OCI-LY1 (cell line): ENCODE measurements at regions not wholly inside any gene's neighbourhood (a gene's known extent, or its start where the extent isn't known, plus 50 kb on each side); places are given as distances from the start of the nearest gene placed in this dataset.

Source experiments
- CTCF ChIP-seq: fragments of 200-600 bp; sonication (generic), shearing (Covaris generic); IDR thresholded peaks from 2 replicates; pipeline ENCODE4 v1.5.1; 2017; ENCODE audit warnings: mild to moderate bottlenecking, antibody characterized with exemption, low read length, moderate library complexity, mixed read lengths
- EZH2 ChIP-seq: fragments of 200-600 bp; sonication (generic), shearing (Covaris generic); IDR thresholded peaks from 2 replicates; pipeline ENCODE4 v1.8.0; 2017; ENCODE audit warnings: borderline replicate concordance, mixed run types, mild to moderate bottlenecking, antibody characterized with exemption, low read length, moderate library complexity, mixed read lengths

- no peak for TF ChIP-seq CTCF
- no peak for TF ChIP-seq EZH2
Observed at GRCh38 chr5:155989879-155990278, 337.1 kb upstream of the SGCD start.
